DND-41 (cell line): ENCODE measurements at regions not wholly inside any gene's neighbourhood (a gene's known extent, or its start where the extent isn't known, plus 50 kb on each side); places are given as distances from the start of the nearest gene placed in this dataset.

Source experiments
- CTCF ChIP-seq: IDR thresholded peaks from 2 replicates; pipeline ENCODE4 v1.5.1; 2012; ENCODE audit warnings: borderline replicate concordance, low read length, moderate library complexity, mild to moderate bottlenecking; ENCODE audit not compliant: poor library complexity, severe bottlenecking; ENCODE audit errors: extremely low read depth
- EZH2 ChIP-seq: IDR thresholded peaks from 3 replicates; pipeline ENCODE4 v1.6.1; 2012; ENCODE audit warnings: borderline replicate concordance, low read depth, mild to moderate bottlenecking, moderate library complexity, low read length, inconsistent platforms; ENCODE audit not compliant: severe bottlenecking

- TF ChIP-seq EZH2 (no peak), CTCF (no peak)
Observed at GRCh38 chr7:15086862-15087261, 184.3 kb upstream of the DGKB start.
